ENCODE measurements at regions not wholly inside any gene's neighbourhood (a gene's known extent, or its start where the extent isn't known, plus 50 kb on each side); places are given as distances from the start of the nearest gene placed in this dataset.

DNA sequence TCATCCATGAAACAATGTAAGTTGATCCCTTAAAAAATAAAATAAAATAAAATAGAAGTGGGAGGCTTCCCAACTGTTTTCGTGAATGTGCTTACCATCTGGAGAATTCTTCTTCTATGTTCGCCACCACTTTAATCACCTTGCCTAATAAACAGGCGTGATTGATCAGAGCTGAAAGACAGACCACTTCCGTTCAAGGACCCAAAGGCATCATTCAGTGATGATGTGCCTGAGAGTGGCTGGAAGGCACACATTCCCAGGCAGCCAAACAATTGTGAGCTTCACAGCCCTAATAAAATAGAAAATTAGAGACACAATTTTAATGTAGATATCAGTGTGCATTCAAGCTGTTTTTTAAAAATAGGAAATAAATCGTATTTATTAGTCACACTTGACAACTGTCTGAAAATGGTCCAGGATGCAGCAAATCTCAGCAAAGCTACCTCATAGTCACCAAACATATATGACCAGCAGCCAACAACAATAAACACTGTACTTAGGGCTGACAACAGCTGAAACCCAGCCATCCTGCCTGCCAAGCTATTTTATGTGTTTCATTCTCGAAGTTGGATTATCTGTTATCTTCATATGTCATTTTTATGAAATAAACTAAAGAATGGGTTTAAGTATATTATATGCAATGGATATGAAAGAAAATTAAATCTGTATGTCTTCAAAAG is 163.2 kb upstream of the FAM9B start:
- DNase-seq, result no peak

DNA sequence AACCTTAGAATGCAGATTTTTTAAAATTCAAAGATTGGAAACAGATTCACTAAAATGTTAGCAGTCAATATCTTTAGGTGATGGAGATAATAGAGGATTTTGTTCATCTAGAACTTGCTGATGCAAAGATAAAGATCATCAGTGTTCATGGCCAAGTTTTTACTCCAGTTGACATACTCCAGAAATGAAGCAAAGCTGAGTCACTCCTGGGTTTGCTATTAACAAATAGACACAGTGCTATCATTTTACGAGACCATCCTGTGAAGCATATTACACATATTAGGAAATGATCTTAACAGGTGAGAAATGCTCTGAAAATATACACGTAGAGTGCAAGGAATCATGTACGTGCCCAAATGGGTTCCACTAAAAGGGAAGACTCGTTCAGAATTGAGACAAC is 170.6 kb upstream of the FAM9B start:
- no peak for DNase-seq

DNA sequence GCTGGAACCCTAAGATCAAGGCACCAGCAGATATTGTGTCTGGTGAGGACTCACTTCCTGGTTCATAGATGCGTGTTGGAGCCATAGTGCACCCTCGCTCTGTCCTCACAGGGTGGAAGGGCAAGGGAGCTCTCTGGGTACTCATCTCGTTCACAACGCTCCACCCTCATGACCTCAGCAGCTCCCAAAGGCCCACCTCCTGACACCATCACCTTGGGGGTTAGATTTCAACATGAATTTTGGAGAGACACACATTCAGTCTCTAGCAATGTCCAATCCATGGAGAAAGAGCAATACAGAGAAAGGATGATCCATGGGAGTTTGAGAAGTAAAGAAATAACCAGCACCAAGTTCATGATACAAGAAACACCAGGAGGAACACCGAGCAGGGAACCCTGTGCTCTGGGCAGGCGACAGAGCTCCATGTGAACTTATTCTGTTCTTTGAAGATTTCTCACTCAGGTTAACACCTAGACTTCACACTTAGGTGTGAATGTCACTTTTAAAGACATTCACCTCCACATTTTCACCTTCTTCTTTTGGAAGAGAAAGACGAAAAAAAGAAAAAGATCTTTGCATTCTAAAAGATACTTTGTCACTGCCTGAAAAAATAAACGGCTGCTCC is 171.8 kb upstream of the FAM9B start:
- no peak for DNase-seq

DNA sequence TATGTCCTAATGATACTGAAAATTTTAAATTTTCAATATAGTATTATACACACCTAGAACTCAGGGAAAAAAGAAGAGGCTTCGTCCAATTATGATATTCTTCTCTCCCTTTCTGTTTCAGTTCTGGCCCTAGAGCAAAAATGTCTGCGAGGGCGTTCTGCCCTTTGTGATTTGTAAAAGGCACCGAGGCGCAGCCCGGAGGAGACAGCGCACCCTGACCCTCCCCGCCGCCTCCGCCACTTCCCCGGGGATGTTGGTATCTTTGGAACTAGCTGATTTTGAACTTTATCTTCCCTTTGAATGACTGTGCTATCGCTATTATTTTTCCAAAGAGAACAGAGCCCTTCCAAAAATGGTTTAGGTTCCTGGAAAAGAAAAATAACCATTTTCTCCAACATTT is 173.2 kb upstream of the FAM9B start:
- DNase-seq, result no peak

DNA sequence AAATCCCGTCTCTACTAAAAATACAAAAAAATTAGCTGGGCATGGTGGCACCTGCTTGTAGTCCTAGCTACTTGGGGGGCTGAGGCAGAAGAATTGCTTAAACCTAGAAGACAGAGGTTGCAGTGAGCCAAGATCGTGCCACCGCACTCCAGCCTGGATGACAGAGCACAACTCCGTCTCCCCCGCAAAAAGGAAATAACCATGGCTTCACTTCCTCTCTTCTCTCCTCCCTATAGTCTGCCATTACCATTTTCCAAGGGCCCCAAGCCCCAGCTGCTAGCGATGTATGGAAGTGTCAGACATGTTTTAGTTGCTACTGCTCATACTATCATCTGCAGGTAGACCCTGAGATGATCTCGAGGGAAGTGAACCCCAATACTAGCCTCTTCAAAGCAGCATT is 177.3 kb upstream of the FAM9B start:
- DNase-seq, result no peak

DNA sequence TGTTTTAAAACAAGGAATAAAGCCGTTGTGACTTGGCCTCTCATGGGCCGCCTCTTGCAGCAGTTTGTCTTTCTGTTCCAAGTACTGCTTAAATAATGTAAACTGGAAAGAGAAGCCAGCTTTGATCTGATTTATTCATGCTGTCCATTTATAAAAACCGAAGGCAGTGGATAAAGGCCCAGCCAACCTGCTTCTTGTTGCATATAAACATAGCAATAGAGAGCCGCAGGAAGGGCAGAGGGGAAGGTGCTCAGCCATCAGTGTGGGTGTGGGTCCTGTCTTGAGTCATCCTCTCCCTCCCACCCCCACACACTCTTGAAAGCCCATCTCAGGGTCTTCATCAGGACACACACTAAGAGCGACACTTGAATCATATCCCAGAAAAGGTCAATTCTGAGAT is 187.9 kb upstream of the FAM9B start:
- DNase-seq, result no peak

DNA sequence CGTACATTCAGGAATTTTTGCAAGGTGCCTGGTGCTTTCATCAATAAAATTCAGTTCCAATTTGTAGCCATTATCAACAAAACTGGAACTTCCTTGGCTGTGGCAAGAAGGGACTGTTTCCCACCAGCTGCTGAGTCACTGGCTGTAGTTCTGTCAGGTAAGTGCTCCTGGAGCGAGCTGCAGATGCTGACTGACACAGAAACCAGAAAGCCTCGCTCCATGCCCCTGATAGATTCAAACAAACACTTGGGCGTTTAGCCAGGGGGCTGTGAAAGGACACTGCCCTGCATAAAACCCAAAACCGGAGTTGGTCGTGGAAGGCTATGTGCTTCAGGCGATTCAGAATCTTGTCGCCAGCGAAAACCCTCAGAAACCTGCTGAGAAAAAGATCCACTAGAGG is 188.4 kb upstream of the FAM9B start:
- no peak for DNase-seq

DNA sequence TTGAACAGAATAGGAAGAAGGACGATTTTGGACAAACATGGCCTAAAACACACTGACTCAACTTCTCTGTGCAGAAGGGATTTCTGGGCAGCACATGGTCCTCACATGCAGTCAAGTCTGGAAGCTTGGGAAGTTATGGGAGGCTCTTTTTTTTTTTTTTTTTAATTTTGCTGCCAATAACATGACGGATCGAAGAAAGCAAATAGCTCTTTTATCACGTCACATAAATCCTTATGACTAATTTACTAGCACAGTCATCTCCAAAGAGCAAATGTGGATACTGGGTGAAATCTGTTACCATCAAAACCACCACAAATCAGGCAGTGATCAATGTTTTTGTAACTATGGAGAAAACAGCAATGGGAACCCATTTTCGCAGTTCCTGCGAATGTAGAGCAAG is 193.3 kb upstream of the FAM9B start:
- DNase-seq, result no peak

DNA sequence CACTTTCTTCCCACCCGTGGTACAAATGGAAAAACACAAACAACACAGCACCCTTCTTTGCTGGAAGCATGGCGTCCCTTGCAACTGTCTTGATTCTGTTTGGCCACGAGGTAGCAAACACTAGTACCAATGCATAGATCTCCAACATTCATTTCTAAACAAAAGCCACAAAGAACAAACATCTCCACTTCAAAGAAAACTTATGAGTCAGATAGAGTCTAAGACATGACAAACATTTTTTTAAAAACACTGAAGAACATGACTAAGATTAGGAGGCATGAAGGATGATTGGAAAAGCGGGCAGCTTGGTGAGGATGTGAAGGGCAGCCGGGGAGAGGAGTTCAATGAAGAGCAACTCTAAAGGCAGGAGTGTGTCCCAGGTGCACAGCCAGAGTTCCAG is 197.6 kb upstream of the FAM9B start:
- no peak for DNase-seq

DNA sequence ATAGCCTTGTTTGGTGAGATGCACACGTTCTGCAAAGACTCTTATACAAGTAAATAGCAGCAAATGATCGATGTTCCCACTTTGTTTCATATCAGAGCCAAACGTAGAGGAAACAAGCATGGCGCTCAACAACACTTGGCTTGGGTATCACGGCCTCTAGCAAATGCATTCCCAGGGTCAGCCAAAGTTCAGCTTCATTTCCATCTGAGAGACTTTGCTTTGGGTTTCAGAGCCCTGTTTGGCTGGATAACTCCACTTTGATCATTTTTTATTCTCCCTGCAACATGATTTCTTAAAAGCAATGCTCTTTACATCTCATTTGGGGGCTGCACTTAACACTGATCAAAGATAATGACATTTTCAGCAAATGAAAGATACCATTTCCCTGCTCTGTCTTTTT is 199.2 kb upstream of the FAM9B start:
- no peak for DNase-seq

DNA sequence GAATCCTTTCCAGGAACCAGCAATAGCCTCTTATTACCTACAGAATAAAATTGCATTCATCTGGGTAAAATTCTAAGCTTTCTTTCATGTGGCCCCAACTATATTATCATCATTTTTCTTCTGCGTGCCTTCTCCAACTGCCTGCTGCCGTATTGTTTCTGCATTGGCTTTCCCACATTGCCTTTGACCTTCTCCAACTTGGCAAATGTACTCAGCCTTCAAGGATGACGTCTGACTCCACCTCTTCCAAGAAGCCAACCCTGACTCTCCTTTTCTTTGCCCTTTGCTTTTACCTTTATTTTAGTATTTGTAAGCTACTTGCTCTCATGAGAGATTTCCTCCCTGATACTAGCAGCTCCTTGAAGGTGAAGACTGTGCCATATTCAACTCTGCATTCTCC is 200.4 kb upstream of the FAM9B start:
- no peak for DNase-seq

DNA sequence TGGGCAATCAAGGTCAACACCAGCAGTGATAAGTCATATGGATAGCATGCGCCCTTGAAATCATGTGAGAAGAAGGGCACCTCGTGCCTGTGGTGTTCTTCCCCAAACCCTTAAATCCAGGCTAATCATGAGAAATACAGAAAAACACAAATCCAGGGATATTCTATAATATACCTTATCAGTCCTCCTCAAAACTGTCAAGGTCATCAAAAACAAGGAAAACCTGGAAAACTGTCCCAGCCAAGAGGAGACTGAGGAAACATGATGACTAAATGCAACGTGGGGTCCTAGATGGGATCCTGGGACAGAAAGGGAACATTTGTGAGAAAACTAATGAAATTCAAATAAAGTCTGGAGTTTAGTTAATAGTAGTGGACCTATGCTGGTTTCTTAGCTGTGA is 201.8 kb upstream of the FAM9B start:
- no peak for DNase-seq

DNA sequence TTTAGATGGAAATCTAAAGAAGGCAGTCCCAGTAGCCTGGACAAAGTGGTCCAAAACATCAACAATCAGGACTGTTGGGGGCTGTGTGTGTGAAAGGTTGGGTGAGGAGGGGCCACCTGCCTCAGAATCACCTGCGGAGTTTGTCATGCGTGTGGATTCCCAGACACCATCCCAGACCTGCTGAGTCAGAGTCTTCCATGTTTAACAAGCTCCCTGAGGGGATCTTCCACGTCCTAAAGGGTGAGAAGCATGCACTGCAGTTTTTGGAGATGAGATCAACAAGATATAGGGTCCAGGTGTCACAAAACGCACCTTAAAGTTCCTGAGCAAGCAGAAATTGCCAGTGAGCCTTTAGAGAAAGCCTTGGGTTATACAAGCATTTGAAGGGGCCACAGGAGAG is 207.0 kb upstream of the FAM9B start:
- no peak for DNase-seq

DNA sequence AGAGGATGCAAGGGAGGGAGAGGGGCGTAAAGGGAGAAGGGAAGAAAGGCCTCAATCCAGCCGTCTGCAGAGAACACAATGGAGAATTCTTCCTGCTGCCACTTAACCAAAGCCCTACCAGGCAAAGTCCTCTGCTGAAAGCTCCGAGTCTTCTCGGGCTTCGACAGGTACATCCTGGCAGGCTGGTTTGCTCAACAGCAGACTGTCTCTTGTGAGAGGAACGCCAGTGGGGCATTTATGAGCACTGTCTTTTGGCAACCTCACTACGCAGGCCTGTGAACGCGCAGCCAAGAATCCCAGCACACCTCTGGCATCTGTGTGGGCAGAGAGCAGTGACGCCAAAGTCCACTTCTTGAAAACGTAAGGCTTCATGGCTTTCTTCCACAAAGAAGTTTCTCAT is 207.5 kb upstream of the FAM9B start:
- no peak for DNase-seq

DNA sequence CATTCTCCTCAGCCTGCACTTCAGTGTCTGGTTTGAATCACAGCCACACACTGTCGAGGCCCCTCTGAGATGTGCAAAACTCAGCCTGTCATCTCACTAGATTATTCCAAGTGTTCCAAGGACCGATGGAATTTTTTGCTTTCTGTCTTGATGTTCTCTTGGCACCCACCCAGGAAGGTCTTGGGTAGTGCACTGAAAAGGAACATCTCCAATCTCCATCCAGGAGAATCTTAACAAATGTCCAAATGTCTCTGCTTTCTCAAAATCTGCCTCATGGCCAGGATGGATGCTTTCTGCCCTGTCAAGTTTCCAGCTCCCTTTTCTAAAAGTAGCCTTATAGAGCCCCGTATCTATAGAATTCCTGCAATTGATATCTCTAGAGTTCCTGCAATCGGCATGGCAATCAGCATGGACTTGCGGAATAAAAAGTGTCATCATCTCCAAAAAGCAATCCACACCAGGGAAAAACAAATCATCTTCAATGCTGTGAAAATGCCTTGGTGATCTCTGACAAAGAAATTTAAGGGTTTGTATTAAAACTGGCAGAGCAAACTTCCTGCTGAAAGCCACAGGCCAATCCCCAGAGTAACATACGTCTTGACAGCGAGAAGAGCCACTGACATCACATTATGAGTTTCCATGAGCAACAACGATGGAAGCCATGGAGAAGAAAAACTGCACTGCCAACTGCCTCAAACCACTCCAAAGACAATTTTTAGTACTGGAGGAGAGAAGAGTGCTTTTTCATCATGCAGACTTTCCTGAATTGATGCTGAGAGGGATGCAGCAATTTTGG is 215.3 kb upstream of the FAM9B start:
- DNase-seq, result no peak

DNA sequence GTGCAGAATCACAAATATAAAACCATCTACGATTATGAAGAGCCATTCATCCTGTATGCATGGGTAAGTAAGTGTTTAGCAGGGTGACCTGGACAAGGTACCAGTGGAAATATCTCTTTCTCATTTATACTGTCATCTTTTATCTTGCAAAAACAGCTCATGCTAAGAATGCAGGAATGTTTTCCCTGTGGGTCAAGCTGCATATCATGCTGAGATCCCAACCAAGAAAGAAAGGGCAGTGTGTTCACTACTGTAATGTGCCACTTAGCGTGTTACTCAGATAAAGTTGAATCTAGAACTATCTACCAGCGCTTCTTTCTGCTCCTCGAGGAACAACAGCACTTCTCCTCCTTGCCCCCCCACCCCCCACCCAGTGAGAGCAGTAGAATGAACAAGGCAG is 212.7 kb upstream of the TBL1X start:
- no peak for DNase-seq

DNA sequence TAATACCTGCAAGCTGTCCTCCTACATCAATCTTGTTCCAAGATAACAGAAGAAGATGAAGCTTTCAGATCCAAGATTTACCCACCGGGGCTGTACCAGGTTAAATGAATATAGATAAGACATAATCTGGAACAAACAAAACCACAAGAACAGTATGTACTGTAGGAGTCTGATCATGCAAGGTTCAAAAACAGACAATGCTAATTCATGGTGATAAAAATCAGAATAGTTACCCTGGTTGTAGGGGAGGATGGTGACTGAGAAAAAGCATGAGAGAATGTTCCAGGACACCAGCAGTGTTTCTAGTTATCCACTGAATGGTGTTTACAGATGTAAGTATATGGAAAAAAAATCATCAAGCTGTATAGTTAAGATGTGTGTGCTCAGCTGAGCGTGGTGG is 211.6 kb upstream of the TBL1X start:
- DNase-seq, result no peak

DNA sequence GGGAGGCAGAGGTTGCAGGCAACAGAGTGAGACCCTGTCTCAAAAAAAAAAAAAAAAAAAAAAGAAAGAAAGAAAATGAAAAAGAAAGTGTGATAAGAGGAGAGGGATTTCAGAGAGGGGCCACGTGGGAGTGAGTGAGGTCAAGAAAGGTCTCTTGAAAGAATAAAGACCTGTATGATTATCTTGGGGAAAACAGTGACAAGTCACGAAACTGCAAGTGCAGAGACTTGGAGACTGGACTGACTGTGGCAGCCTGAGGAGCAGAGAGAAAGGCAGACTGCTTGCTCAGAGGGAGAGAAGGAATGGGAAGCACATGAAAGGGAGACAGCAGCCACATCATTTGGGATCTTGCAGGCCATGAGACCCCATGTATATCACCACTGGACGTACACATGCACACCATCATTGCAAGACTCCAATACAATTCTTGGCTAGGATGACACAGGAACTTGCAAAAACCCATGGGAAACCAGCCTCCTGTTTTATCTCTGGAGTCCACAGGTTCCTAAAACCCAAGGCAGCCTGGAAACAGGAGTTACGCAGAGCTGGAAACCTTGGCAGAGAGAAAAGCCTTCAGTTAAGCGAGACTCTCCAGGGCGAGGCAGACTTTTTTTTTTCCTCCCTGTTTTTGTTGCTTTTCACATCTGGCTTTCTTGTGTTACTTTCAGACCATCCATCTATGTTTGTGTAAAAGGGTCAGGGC is 207.0 kb upstream of the TBL1X start:
- no peak for DNase-seq

DNA sequence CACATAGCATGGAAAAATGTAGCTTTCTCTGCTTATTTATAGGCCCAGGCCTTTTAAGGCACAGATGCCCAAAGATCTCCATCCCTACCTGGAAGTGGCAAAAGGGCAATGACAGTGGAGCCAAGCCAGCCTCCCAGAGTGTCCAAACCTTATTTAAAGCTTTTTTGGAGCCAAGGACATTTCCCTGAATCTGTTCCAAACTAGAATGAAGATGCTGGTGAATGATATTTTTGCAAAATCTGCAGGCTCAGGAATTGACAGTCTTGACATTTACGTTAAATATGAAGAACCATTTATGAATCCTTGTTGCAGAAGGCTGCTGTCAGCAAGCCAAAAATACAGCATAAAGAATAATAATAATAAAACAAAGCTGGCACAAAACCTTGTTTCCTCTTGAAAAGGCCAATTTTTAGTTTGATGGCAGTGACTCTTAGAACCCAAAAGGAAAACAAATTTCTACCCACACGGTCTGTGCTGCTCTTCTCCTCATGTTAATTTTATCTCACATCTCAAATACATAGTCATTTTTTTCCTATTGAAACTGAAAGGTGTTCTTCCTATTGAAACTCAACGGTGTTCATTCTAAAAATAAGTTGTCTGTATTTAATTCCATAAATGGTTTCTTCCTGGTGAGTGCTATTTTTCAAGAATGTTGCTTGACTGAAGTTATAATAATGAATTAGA is 206.3 kb upstream of the TBL1X start:
- DNase-seq, result no peak

DNA sequence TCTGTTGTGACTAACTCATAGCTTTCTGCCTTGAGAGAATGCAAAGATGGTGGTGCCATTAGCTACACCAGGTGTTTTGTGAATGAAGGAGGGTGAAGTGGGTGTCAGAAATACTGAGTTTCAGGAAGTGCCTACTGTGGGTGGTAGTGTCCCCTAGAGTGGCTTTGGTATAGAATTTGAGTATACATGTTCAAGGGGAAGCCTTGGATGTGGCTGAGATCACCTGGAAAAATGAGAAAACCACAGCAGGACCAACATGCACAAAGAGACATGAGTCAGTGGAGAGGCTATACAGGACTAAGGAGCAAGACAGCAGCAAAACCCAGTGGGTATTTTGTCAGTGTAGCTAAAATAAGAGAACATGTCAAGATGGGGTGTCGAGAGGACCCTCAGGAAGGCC is 204.3 kb upstream of the TBL1X start:
- no peak for DNase-seq

DNA sequence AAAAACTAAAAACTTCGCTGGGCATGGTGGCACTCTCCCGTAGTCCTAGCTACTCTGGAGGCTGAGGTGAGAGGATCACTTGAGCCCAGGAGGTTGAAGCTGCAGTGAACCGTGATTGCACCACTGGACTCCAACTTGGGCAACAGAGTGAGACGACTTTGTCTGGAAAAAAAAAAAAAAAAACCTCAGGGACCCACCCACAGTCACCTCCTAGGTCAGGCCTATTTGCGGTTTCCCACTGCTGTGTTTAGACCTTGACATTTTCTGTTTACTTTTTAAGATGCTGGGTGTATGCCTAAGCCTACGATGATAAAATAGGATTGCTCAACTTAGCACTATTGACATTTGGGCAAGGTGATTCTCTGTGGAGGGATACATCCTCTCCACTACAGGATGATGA is 197.4 kb upstream of the TBL1X start:
- DNase-seq, result no peak

DNA sequence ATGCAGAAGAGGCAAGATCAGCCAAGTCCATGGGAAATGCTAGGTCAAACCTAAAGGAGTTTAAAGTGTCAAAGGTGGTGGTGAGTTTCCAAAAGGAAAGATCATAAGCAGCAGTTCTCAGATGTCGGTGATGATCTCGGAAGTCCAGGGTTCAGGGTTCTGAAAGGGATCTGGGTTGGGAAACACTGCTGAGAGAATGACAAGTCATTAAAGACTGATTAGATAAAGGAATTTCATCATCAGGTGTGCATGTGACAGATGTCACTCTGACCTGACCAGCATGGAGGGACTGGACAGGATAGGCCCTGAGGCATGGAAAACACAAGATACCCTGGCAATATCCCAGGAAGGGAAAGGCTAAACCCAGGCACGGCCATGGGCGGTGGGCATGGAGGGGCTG is 195.7 kb upstream of the TBL1X start:
- no peak for DNase-seq

Data from left hindlimb (tissue), 1 donor.